ENCODE measurements at regions not wholly inside any gene's neighbourhood (a gene's known extent, or its start where the extent isn't known, plus 50 kb on each side); places are given as distances from the start of the nearest gene placed in this dataset.

DNA sequence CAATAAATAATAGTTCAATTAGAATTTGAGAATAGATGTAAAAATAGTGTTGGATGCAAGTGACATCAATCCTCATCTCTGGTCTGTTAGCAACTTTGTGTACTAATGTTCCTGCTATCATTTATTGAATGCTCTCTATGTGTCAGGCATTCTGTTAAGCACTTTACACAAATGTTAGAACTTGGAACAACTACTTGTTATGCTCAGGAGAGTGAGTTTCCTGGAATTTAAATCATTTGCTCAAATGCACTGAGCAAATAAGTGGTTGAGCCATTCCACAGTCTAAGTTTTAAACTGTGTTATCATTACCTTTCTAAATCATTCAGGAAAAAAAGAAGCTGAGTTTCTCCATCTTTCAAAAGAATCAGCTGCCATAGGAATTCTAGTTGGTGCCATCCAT, 1327.3 kb upstream of the GOT2 start:
- H3K4me1 ChIP-seq (ENCODE audit: control insufficient read depth in 2 of 2, insufficient read depth in 2 of 2, low read length in 2 of 2) = no peaks in the 10 kb centered on the region
- H3K36me3 ChIP-seq (ENCODE audit: control insufficient read depth in 2 of 2, insufficient read depth in 2 of 2, low read length in 2 of 2) = no peaks in the 10 kb centered on the region
- H3K9ac ChIP-seq (ENCODE audit: low read depth in 1 of 2, low read length in 2 of 2) = no peak overlapping the region
- peaks cover 0 to 3% of the 10 kb centered on the region in 2 donors for H3K9me3 ChIP-seq (ENCODE audit: control insufficient read depth in 2 of 2, low read length in 2 of 2)
- H3K4me3 ChIP-seq (ENCODE audit: low read length in 2 of 2) = no peak overlapping the region
- H3K27ac ChIP-seq (ENCODE audit: low read depth in 2 of 2, low read length in 2 of 2) = no peak overlapping the region
- no peaks in the 10 kb centered on the region for H3K27me3 ChIP-seq (ENCODE audit: control insufficient read depth in 2 of 2, insufficient read depth in 2 of 2, low read length in 2 of 2)

- H3K9ac ChIP-seq (ENCODE audit: low read depth in 1 of 2, low read length in 2 of 2) = no peak overlapping the region
- no peaks in the 10 kb centered on the region for H3K36me3 ChIP-seq (ENCODE audit: control insufficient read depth in 2 of 2, insufficient read depth in 2 of 2, low read length in 2 of 2)
- H3K9me3 ChIP-seq (ENCODE audit: control insufficient read depth in 2 of 2, low read length in 2 of 2) = peaks cover 0 to 6% of the 10 kb centered on the region in 2 donors
- H3K27ac ChIP-seq (ENCODE audit: low read depth in 2 of 2, low read length in 2 of 2) = no peak overlapping the region
- H3K4me3 ChIP-seq (ENCODE audit: low read length in 2 of 2) = no peak overlapping the region
- no peaks in the 10 kb centered on the region for H3K27me3 ChIP-seq (ENCODE audit: control insufficient read depth in 2 of 2, insufficient read depth in 2 of 2, low read length in 2 of 2)
- H3K4me1 ChIP-seq (ENCODE audit: control insufficient read depth in 2 of 2, insufficient read depth in 2 of 2, low read length in 2 of 2) = no peaks in the 10 kb centered on the region
These were observed 1326.6 kb upstream of the GOT2 start for GRCh38 chr16:60060731-60061130.

DNA sequence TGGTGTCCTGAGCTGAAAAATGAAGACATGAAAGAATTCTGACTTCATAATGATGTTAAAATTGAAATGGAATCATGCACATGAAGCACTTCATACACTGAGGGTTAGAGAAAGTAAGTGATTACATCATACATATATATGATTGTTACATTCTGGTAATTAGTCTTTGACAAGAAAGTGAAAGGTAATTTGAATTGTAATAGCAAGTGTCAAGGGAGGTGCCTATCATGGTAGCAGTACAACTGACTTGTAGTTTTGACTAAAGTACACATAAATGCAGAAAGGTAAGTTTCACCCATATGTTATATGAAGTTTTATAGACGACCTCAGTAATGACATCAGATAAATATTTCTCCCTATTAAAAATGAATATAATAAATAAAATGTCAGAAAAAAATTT, 1325.0 kb upstream of the GOT2 start:
- Histone ChIP-seq H3K9me3 (ENCODE audit: control insufficient read depth in 2 of 2, low read length in 2 of 2) (peaks cover 0 to 6% of the 10 kb centered on the region in 2 donors), H3K9ac (ENCODE audit: low read depth in 1 of 2, low read length in 2 of 2) (no peak overlapping the region), H3K27me3 (ENCODE audit: control insufficient read depth in 2 of 2, insufficient read depth in 2 of 2, low read length in 2 of 2) (no peaks in the 10 kb centered on the region), H3K4me3 (ENCODE audit: low read length in 2 of 2) (no peak overlapping the region), H3K4me1 (ENCODE audit: control insufficient read depth in 2 of 2, insufficient read depth in 2 of 2, low read length in 2 of 2) (no peaks in the 10 kb centered on the region), H3K36me3 (ENCODE audit: control insufficient read depth in 2 of 2, insufficient read depth in 2 of 2, low read length in 2 of 2) (no peaks in the 10 kb centered on the region), H3K27ac (ENCODE audit: low read depth in 2 of 2, low read length in 2 of 2) (no peak overlapping the region)

GRCh38 chr16:60041671-60042070, 1307.6 kb upstream of the GOT2 start:
- Histone ChIP-seq H3K27ac (ENCODE audit: low read depth in 2 of 2, low read length in 2 of 2) (no peak overlapping the region), H3K27me3 (ENCODE audit: control insufficient read depth in 2 of 2, insufficient read depth in 2 of 2, low read length in 2 of 2) (no peaks in the 10 kb centered on the region), H3K36me3 (ENCODE audit: control insufficient read depth in 2 of 2, insufficient read depth in 2 of 2, low read length in 2 of 2) (no peaks in the 10 kb centered on the region), H3K9ac (ENCODE audit: low read depth in 1 of 2, low read length in 2 of 2) (no peak overlapping the region), H3K9me3 (ENCODE audit: control insufficient read depth in 2 of 2, low read length in 2 of 2) (peaks cover 0 to 3% of the 10 kb centered on the region in 2 donors), H3K4me1 (ENCODE audit: control insufficient read depth in 2 of 2, insufficient read depth in 2 of 2, low read length in 2 of 2) (no peaks in the 10 kb centered on the region), H3K4me3 (ENCODE audit: low read length in 2 of 2) (no peak overlapping the region)

DNA sequence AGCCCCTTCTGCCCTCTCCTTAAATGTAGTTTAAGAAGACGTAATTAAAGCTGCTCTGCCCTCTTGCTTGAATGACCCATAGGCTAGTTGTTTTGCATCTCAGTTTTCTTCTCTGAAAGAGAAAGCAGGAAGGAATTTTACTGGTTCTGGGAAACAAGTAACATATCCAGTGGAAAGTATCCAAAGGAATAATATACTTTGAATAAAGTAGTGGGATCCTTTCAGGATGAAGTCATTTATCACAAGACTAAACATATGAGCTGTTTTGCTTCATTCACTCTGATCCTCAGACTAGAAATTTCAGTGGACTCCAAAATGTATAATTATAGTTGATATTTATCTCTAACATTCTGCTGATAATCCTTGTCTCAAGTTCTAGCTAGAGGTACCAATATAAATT, 1297.6 kb upstream of the GOT2 start:
- H3K4me3 ChIP-seq (ENCODE audit: low read length in 2 of 2) = no peak overlapping the region
- no peaks in the 10 kb centered on the region for H3K36me3 ChIP-seq (ENCODE audit: control insufficient read depth in 2 of 2, insufficient read depth in 2 of 2, low read length in 2 of 2)
- H3K9me3 ChIP-seq (ENCODE audit: control insufficient read depth in 2 of 2, low read length in 2 of 2) = peaks cover 0 to 2% of the 10 kb centered on the region in 2 donors
- H3K9ac ChIP-seq (ENCODE audit: low read depth in 1 of 2, low read length in 2 of 2) = no peak overlapping the region
- H3K27me3 ChIP-seq (ENCODE audit: control insufficient read depth in 2 of 2, insufficient read depth in 2 of 2, low read length in 2 of 2) = no peaks in the 10 kb centered on the region
- no peak overlapping the region for H3K27ac ChIP-seq (ENCODE audit: low read depth in 2 of 2, low read length in 2 of 2)
- H3K4me1 ChIP-seq (ENCODE audit: control insufficient read depth in 2 of 2, insufficient read depth in 2 of 2, low read length in 2 of 2) = no peaks in the 10 kb centered on the region

- no peak overlapping the region for H3K9ac ChIP-seq (ENCODE audit: low read depth in 1 of 2, low read length in 2 of 2)
- no peaks in the 10 kb centered on the region for H3K9me3 ChIP-seq (ENCODE audit: control insufficient read depth in 2 of 2, low read length in 2 of 2)
- no peak overlapping the region for H3K4me3 ChIP-seq (ENCODE audit: low read length in 2 of 2)
- H3K36me3 ChIP-seq (ENCODE audit: control insufficient read depth in 2 of 2, insufficient read depth in 2 of 2, low read length in 2 of 2) = no peaks in the 10 kb centered on the region
- no peak overlapping the region for H3K27ac ChIP-seq (ENCODE audit: low read depth in 2 of 2, low read length in 2 of 2)
- no peaks in the 10 kb centered on the region for H3K4me1 ChIP-seq (ENCODE audit: control insufficient read depth in 2 of 2, insufficient read depth in 2 of 2, low read length in 2 of 2)
- no peaks in the 10 kb centered on the region for H3K27me3 ChIP-seq (ENCODE audit: control insufficient read depth in 2 of 2, insufficient read depth in 2 of 2, low read length in 2 of 2)
These were observed 1293.2 kb upstream of the GOT2 start for GRCh38 chr16:60027351-60027750.

- H3K36me3 ChIP-seq (ENCODE audit: control insufficient read depth in 2 of 2, insufficient read depth in 2 of 2, low read length in 2 of 2) = no peaks in the 10 kb centered on the region
- H3K4me1 ChIP-seq (ENCODE audit: control insufficient read depth in 2 of 2, insufficient read depth in 2 of 2, low read length in 2 of 2) = no peaks in the 10 kb centered on the region
- H3K27me3 ChIP-seq (ENCODE audit: control insufficient read depth in 2 of 2, insufficient read depth in 2 of 2, low read length in 2 of 2) = no peaks in the 10 kb centered on the region
- H3K9ac ChIP-seq (ENCODE audit: low read depth in 1 of 2, low read length in 2 of 2) = no peak overlapping the region
- no peaks in the 10 kb centered on the region for H3K9me3 ChIP-seq (ENCODE audit: control insufficient read depth in 2 of 2, low read length in 2 of 2)
- no peak overlapping the region for H3K27ac ChIP-seq (ENCODE audit: low read depth in 2 of 2, low read length in 2 of 2)
- no peak overlapping the region for H3K4me3 ChIP-seq (ENCODE audit: low read length in 2 of 2)
These were observed 1279.0 kb upstream of the GOT2 start for GRCh38 chr16:60013076-60013475.

GRCh38 chr16:60001523-60001922, 1267.4 kb upstream of the GOT2 start:
- H3K27me3 ChIP-seq (ENCODE audit: control insufficient read depth in 2 of 2, insufficient read depth in 2 of 2, low read length in 2 of 2) = no peaks in the 10 kb centered on the region
- H3K36me3 ChIP-seq (ENCODE audit: control insufficient read depth in 2 of 2, insufficient read depth in 2 of 2, low read length in 2 of 2) = no peaks in the 10 kb centered on the region
- H3K27ac ChIP-seq (ENCODE audit: low read depth in 2 of 2, low read length in 2 of 2) = no peak overlapping the region
- no peaks in the 10 kb centered on the region for H3K4me1 ChIP-seq (ENCODE audit: control insufficient read depth in 2 of 2, insufficient read depth in 2 of 2, low read length in 2 of 2)
- H3K9me3 ChIP-seq (ENCODE audit: control insufficient read depth in 2 of 2, low read length in 2 of 2) = peaks cover 0 to 1% of the 10 kb centered on the region in 2 donors
- H3K9ac ChIP-seq (ENCODE audit: low read depth in 1 of 2, low read length in 2 of 2) = no peak overlapping the region
- no peak overlapping the region for H3K4me3 ChIP-seq (ENCODE audit: low read length in 2 of 2)

DNA sequence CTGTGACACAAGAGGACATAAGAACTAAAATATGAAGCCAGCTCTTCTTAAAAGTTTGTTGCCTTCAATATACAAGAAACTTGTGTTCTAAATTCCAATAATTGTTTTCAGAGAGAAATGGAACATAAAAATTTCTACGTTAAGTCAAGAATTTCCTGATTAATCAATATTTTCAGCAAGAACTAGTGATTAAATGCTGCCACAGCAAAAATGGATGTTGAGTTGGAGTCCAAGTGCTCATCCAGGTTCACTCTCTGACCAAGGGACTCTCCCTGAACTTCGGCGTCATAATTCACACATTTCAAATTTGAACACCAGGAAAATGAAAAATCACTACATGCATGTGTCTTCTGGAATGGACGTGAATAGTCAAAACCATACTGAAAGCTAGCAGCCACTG, 1263.6 kb upstream of the GOT2 start:
- Histone ChIP-seq H3K36me3 (ENCODE audit: control insufficient read depth in 2 of 2, insufficient read depth in 2 of 2, low read length in 2 of 2) (no peaks in the 10 kb centered on the region), H3K4me3 (ENCODE audit: low read length in 2 of 2) (no peak overlapping the region), H3K27me3 (ENCODE audit: control insufficient read depth in 2 of 2, insufficient read depth in 2 of 2, low read length in 2 of 2) (no peaks in the 10 kb centered on the region), H3K27ac (ENCODE audit: low read depth in 2 of 2, low read length in 2 of 2) (no peak overlapping the region), H3K4me1 (ENCODE audit: control insufficient read depth in 2 of 2, insufficient read depth in 2 of 2, low read length in 2 of 2) (no peaks in the 10 kb centered on the region), H3K9me3 (ENCODE audit: control insufficient read depth in 2 of 2, low read length in 2 of 2) (peaks cover 0 to 1% of the 10 kb centered on the region in 2 donors), H3K9ac (ENCODE audit: low read depth in 1 of 2, low read length in 2 of 2) (no peak overlapping the region)

DNA sequence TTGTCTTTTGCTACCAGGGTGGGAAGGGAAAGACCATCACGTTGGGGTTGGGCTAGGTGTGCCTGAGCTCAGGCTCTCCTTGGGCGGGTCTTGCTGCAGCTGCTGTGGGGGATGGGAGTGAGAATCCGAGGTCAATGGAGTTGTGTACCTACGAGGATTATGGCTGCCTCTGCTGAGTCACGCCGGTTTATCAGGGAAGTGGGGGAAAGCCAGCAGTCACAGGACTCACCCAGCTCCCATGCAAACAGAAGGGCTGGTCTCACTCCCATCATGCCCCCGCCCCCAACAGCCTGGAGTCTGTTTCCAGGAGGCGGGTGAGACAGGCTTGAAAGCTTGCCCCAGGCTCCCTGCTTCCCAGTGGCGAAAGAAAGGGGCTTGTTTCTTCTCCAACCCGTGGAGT, 1259.0 kb upstream of the GOT2 start:
- Histone ChIP-seq H3K9ac (ENCODE audit: low read depth in 1 of 2, low read length in 2 of 2) (no peak overlapping the region), H3K27ac (ENCODE audit: low read depth in 2 of 2, low read length in 2 of 2) (no peak overlapping the region), H3K4me3 (ENCODE audit: low read length in 2 of 2) (no peak overlapping the region), H3K36me3 (ENCODE audit: control insufficient read depth in 2 of 2, insufficient read depth in 2 of 2, low read length in 2 of 2) (no peaks in the 10 kb centered on the region), H3K27me3 (ENCODE audit: control insufficient read depth in 2 of 2, insufficient read depth in 2 of 2, low read length in 2 of 2) (no peaks in the 10 kb centered on the region), H3K4me1 (ENCODE audit: control insufficient read depth in 2 of 2, insufficient read depth in 2 of 2, low read length in 2 of 2) (no peaks in the 10 kb centered on the region), H3K9me3 (ENCODE audit: control insufficient read depth in 2 of 2, low read length in 2 of 2) (peaks cover 0 to 5% of the 10 kb centered on the region in 2 donors)

DNA sequence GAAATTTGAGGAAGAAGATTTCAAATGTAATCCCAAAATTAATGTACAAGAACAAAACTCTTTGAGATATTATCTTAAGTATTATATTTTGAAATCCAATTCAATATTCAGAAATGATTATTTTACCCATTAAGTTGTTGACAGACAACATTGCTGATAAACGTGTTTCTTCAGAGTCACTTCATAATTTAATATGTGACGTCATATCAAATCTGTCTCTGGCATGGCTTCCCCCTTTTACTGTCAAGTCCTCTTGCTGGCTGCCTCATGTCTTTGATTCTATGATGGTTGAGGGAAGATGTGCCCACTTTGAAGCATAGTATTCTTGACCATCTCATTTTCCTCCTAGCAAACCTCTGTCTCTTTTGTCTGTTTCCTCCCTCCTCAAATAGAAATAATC, 1257.1 kb upstream of the GOT2 start:
- H3K36me3 ChIP-seq (ENCODE audit: control insufficient read depth in 2 of 2, insufficient read depth in 2 of 2, low read length in 2 of 2) = no peaks in the 10 kb centered on the region
- no peaks in the 10 kb centered on the region for H3K27me3 ChIP-seq (ENCODE audit: control insufficient read depth in 2 of 2, insufficient read depth in 2 of 2, low read length in 2 of 2)
- no peak overlapping the region for H3K27ac ChIP-seq (ENCODE audit: low read depth in 2 of 2, low read length in 2 of 2)
- H3K4me1 ChIP-seq (ENCODE audit: control insufficient read depth in 2 of 2, insufficient read depth in 2 of 2, low read length in 2 of 2) = no peaks in the 10 kb centered on the region
- H3K4me3 ChIP-seq (ENCODE audit: low read length in 2 of 2) = no peak overlapping the region
- H3K9ac ChIP-seq (ENCODE audit: low read depth in 1 of 2, low read length in 2 of 2) = no peak overlapping the region
- peaks cover 0 to 5% of the 10 kb centered on the region in 2 donors for H3K9me3 ChIP-seq (ENCODE audit: control insufficient read depth in 2 of 2, low read length in 2 of 2)

All from mucosa of rectum (tissue), 2 donors.